HG02852 (cell line): ENCODE measurements at regions not wholly inside any gene's neighbourhood (a gene's known extent, or its start where the extent isn't known, plus 50 kb on each side); places are given as distances from the start of the nearest gene placed in this dataset.
"Not testable (repeated sequence)": the region's sequence is repeated elsewhere in the genome, so short reads cannot be mapped to it uniquely, and the experiment has no call there.

Experiments
- ATAC-seq: cut with Tn5 transposase; IDR thresholded peaks from one replicate; pipeline ENCODE4 v1.9.1; 2021; ENCODE audit warnings: mild to moderate bottlenecking, moderate library complexity; ENCODE audit not compliant: unreplicated experiment

GRCh38 chr7:115363916-115364315, 442.0 kb downstream of the MDFIC start:
- no peak for ATAC-seq

- no peak for ATAC-seq
These were observed 438.1 kb downstream of the MDFIC start for GRCh38 chr7:115359955-115360354.

DNA sequence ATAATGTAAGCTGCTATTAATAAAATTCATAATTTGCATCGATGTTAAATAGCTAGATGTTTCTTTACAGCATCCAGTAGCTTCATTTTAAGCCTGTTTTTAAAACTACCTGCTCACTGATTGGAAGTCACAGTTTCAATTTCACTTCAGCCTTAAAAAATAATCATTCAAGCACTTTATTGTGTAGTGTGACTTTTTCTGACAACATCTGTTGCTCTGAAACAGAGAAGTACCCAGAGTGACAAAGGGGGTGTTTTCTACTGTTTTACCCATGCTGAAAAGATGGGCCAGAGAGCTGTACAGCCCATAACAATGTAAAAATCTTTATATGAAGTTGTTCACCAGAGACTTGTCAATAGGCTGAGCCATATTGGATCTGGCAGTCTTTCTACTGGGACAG, 437.2 kb downstream of the MDFIC start:
- ATAC-seq, result no peak

DNA sequence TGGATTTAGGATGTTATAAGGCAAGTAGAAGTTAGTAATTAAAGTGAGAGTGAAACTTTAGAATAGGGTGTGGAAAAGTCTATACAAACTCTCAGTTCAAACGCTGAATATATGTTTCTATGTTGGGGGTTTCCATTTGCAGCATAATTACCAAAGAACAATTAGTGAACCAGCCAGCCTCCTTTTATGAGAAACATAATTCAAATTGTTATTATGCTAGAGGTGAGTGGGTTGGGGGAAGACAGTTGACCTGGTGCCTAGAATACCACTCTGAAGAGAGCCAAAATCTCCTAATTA, 435.8 kb downstream of the MDFIC start:
- no peak for ATAC-seq

- ATAC-seq, result no peak
These were observed 435.3 kb downstream of the MDFIC start for GRCh38 chr7:115356999-115357702.

DNA sequence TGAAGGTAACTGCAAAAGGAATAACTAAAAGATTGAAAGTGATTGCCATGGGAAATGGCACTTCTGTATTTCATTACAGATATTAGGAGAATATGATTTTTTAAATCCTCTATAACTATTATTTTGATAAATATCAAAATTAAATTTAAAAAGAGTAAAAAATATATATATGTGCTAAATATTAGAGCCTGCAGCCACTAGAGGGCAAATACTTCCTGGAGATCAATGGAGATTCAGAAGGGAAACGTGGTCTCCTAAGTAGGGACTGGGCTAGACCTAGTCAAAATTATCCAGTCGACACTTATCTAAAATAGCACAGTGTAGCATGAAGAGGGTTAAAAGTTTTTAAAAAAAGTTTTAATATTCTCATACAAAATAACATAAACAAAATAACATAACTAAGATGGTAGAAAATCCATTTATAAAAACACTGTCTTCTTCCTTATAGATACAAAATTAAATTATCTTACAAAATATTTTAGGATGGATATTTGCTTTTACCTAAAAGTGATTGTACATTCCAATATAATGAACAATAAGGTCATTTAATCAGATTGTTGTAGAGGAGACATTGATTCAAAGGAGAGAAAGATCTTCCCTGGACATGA, 434.3 kb downstream of the MDFIC start:
- ATAC-seq, result peak; percentile 59

GRCh38 chr7:115354925-115355324, 433.0 kb downstream of the MDFIC start:
- no peak for ATAC-seq

DNA sequence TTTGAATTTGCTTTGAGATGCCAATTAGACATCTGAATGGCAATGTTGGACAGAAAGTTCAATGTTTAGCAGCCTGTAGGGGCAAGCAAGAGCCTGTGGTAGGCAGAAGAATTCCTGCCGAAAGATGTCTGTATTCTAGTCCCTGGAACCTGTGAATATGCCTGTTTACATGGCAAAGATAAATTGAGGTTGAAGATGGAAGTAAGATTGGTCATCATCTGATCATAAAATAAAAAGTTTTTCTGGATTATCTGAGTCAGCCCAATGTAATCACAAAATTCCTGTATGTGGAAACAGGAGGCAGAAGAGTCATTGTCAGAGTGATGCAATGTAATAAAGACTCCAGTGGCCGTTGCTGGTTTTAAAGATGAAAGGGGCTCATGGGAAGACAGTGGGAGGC, 430.5 kb downstream of the MDFIC start:
- no peak for ATAC-seq

DNA sequence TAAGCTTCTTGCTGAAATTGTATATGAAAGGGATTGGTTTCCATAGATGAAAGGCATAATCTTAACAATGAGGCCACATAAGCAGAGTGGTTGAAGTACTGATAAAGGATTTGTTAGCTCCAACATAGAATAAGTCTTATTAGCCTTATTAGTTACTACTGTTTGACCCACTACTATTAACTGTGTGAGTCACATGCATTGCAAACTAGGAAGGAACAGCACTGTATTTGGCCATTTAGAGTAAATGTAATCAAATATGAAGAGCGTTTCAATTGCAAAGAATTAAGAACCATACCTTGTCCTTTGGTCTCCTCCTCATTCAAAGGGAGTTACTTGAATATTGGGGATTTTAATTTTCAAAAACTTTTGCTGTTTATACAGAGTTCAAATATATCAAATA, 428.9 kb downstream of the MDFIC start:
- no peak for ATAC-seq

DNA sequence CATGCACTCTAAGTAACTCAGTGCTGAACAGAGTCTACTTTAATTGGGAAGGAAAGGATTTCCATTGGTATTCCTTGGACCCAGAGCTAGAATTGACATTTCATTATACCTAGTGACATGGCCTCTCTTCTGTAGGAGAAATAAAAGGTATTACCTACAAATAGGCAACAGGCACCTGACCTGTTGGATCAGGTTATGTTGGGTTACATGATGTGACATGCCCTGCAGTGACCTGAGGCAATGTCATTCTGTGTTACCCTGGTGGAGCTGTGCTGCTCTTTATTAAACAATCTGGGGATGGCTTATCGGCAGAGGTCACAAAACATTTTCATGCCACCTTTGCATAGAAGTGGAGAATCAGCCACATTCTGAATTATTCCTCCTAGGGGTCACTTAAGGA, 427.7 kb downstream of the MDFIC start:
- no peak for ATAC-seq

GRCh38 chr7:115346685-115347084, 424.8 kb downstream of the MDFIC start:
- no peak for ATAC-seq

- no peak for ATAC-seq
These were observed 418.9 kb downstream of the MDFIC start for GRCh38 chr7:115340828-115341227.

- no peak for ATAC-seq
These were observed 416.1 kb downstream of the MDFIC start for GRCh38 chr7:115338016-115338415.

DNA sequence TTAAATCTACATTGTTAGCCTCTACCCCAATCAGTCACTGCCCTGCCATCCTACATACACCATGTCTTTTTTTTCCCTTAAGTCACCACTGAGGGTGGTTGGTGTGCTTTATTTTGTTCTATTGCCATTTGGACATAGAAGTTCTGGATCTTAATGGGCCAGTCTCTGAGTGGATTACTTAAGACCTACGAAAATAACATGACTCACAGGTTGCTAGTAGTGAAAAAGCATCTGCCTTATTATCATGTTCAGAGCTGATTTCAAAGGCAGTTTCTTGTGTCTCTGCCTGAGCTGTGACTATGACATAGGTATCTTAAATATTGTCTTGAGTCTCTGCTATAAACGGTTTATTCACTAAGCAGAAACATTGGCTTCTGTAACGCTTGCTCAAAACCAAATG, 410.8 kb downstream of the MDFIC start:
- ATAC-seq, result no peak

DNA sequence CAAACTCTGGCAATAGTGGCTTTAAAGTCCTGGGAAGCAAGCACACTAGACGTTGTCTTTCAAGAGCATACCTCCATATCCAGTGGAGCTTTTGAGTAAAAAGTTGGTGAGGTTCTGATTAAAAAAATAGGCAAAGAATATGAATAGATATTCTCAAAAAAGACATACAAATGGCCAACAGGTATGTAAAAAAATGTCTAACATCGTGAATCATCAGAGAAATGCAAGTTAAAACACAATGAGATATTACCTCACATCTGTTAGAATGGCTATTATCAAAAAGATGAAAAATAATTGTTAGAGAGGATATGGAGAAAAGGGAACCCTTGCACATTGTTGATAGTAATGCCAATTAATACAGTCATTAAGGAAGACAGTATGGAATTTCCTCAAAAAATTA, 407.1 kb downstream of the MDFIC start:
- no peak for ATAC-seq

- no peak for ATAC-seq
These were observed 406.1 kb downstream of the MDFIC start for GRCh38 chr7:115328018-115328417.

GRCh38 chr7:115327326-115327725, 405.4 kb downstream of the MDFIC start:
- ATAC-seq, result no peak

DNA sequence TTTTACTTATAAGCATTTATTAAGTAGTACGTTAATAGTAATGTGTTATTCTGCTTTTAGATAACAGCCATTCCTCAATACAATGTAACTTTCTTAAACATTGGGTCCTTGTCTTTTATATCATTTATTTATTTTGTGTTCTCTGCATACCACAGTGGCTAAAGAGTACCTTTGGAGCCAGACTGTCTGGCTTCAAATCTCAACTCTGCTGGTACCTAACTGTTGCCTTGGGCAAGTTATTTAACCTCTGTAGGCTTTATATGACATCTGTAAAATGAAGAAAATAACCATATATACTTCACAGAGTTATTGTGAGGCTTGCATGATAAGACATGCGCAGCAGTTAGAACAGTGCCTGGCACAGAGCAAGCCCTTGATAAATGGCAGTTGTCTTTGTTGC, 397.6 kb downstream of the MDFIC start:
- no peak for ATAC-seq

GRCh38 chr7:115310316-115310715, 388.4 kb downstream of the MDFIC start:
- ATAC-seq, result not testable (repeated sequence)

DNA sequence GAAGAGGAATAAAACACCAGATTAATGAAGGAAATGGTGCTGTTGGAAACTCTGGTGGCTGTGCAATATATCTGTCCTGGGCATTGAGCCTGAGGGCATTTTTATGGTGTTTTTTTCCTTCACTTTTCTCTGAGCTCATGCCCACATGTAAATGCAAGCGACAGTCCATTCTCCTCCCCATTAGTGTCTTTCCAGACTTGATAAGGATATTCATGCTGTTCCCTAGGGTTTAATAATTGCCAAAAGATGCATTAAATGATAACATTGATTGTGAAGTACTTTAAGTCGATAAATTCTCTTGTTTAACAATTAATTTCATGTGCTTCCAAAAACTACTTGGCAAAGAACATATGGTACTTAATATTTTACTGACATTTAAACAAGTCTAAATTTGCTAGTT, 384.7 kb downstream of the MDFIC start:
- ATAC-seq, result no peak

DNA sequence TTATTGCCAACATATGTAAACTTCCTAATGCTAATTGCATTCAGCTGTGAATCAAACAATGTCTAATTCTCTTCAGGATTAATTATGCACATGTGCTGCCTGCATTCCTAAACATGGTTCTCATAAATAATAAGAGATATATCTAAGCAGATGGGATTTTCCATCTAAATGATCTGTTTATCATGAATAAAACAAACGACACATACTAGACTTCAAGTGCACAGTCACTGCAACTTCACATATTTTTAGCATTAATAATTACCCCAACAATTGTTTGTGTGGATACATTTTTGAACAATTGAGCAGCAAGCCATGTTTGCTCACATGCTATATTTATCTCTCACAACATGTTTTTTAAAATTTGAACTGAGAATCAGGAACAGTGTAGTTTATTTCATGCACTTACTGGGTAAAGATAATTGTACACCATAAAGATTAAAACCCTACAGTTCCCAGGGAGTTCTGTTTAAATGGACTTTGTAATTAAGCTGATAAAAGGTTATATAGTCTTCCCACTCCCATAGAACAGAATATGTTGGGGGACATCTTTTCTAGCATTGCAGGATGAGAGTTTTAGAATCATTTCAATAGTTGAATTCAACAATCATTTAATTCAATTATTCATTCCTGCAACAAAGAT, 378.5 kb downstream of the MDFIC start:
- no peak for ATAC-seq

GRCh38 chr7:115299397-115300037, 377.6 kb downstream of the MDFIC start:
- no peak for ATAC-seq
